BE2C (cell line): ENCODE measurements at regions not wholly inside any gene's neighbourhood (a gene's known extent, or its start where the extent isn't known, plus 50 kb on each side); places are given as distances from the start of the nearest gene placed in this dataset.

Experiments used
- DNase-seq: peaks from one replicate; pipeline ENCODE4 v3.0.0-alpha.2; 2020
- H3K27me3 ChIP-seq: fragments of 250-450 bp; sonication (Bioruptor Pico); 2 replicates; pipeline ENCODE4 v1.5.1; 2020; ENCODE audit warnings: mild to moderate bottlenecking
- H3K36me3 ChIP-seq: fragments of 250-450 bp; sonication (Bioruptor Pico); 2 replicates; pipeline ENCODE4 v1.5.1; 2020; ENCODE audit warnings: mild to moderate bottlenecking
- H3K4me1 ChIP-seq: fragments of 250-450 bp; sonication (Bioruptor Pico); 2 replicates; pipeline ENCODE4 v1.5.1; 2020
- H3K4me3 ChIP-seq: 2 replicates; pipeline ENCODE4 v1.5.1; 2011; ENCODE audit warnings: low read depth, low read length
- H3K9me3 ChIP-seq: fragments of 250-450 bp; sonication (Bioruptor Pico); 2 replicates; pipeline ENCODE4 v1.5.1; 2020
- TF ChIP-seq, protein P1 (sequence below): IDR thresholded peaks from 2 replicates; pipeline ENCODE4 v1.5.1; 2012; ENCODE audit warnings: mild to moderate bottlenecking, low read depth, low read length

GRCh38 chr1:14504517-14504916 lies 94.0 kb upstream of the KAZN start:
- H3K4me3 ChIP-seq, result no peak overlapping the region
- TF ChIP-seq, protein P1, sequence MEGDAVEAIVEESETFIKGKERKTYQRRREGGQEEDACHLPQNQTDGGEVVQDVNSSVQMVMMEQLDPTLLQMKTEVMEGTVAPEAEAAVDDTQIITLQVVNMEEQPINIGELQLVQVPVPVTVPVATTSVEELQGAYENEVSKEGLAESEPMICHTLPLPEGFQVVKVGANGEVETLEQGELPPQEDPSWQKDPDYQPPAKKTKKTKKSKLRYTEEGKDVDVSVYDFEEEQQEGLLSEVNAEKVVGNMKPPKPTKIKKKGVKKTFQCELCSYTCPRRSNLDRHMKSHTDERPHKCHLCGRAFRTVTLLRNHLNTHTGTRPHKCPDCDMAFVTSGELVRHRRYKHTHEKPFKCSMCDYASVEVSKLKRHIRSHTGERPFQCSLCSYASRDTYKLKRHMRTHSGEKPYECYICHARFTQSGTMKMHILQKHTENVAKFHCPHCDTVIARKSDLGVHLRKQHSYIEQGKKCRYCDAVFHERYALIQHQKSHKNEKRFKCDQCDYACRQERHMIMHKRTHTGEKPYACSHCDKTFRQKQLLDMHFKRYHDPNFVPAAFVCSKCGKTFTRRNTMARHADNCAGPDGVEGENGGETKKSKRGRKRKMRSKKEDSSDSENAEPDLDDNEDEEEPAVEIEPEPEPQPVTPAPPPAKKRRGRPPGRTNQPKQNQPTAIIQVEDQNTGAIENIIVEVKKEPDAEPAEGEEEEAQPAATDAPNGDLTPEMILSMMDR, result no peak
- H3K27me3 ChIP-seq, result no peaks in the 10 kb centered on the region
- H3K36me3 ChIP-seq, result no peaks in the 10 kb centered on the region
- no peak for DNase-seq
- no peaks in the 10 kb centered on the region for H3K4me1 ChIP-seq
- no peaks in the 10 kb centered on the region for H3K9me3 ChIP-seq

DNA sequence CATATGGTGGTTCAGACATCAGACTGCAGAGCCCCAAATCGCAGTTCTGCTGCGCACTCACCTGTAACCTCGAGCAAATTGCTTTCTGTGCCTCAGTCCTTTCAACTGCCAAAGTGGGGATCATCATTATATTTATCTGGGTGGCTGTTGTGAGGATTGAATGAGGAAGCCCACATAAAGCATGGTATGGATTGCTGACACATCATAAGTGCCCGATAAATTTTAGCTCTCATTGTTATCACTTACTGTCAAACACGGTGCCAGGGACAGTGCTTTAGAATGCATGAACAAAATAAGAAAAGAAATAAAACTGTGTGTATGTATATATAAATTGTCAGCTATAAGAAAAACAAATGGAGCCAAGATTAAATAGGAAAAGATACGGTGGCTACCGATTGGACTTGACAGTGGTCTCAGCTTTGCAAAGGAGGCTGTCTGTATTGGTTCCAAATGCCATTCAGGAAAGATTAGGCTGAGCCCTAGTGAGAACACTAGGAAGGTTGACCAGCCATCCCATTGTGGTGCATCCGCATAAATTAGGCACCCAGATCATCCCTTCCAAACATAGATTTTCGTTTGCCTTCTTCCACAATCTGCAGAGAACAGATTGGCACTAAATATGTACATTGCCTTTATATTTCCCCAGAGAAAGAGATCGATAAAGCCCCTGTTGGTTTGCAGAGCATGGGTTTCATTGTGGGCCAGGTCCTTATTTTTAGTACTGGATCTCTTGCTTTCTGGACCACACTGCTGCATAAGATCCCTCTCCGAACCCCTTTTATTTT lies 91.8 kb upstream of the KAZN start:
- H3K36me3 ChIP-seq, result no peaks in the 10 kb centered on the region
- H3K4me1 ChIP-seq, result no peaks in the 10 kb centered on the region
- no peak for DNase-seq
- H3K27me3 ChIP-seq, result no peaks in the 10 kb centered on the region
- H3K4me3 ChIP-seq, result no peak overlapping the region
- H3K9me3 ChIP-seq, result no peaks in the 10 kb centered on the region
- TF ChIP-seq, protein P1, result no peak

- Histone ChIP-seq H3K4me1 (no peaks in the 10 kb centered on the region), H3K9me3 (no peaks in the 10 kb centered on the region), H3K36me3 (no peaks in the 10 kb centered on the region), H3K27me3 (no peaks in the 10 kb centered on the region), H3K4me3 (no peak overlapping the region)
- DNase-seq, result no peak
- TF ChIP-seq, protein P1, result no peak
Measured at GRCh38 chr1:14507262-14507661, 91.2 kb upstream of the KAZN start.

DNA sequence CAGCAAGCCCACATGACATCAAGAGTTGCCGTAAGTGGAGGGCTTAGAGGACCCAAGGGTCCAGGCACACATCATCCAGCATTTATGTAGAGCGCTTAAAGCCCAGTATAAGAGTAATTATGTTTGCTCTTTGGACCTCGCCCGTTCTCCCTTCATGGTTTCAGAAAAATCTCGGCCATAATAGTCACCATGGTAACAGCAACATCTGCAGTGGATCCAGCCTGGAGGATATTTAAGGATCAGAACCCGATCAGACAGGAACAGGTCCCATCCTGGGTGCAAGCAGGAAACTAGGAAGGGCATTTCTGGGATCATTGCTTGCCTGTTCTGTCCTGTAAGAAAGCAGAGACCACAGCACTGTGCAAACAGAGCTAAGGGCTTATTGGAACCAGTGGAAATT lies 89.9 kb upstream of the KAZN start:
- Histone ChIP-seq H3K4me3 (no peak overlapping the region), H3K36me3 (no peaks in the 10 kb centered on the region), H3K27me3 (no peaks in the 10 kb centered on the region), H3K9me3 (no peaks in the 10 kb centered on the region), H3K4me1 (no peaks in the 10 kb centered on the region)
- no peak for DNase-seq
- TF ChIP-seq, protein P1, result no peak

DNA sequence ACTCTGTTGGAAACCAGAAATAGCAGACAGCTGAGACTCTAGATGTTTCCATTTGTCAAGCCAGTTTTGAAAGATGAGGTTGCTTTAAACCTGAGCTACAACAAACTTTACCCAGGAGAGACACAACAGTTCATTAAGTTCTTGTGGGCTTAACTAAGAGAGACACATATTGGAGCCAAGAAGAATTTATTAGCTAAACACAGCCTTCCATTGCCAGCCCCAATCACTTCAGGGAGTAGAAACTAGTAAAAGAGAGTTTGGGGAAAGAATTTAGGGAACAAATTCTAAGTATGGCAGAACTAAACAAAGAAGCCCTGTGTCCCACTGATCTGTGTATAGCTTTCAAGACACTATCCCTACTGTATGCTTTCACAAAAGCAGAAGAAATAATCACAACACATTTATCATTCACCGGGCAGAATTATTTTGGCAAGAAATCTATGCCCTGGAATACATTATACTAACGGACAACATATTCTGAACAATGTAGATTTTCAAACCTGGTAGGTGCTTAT lies 87.3 kb upstream of the KAZN start:
- TF ChIP-seq, protein P1, result no peak
- H3K36me3 ChIP-seq, result no peaks in the 10 kb centered on the region
- H3K4me1 ChIP-seq, result no peaks in the 10 kb centered on the region
- DNase-seq, result no peak
- H3K27me3 ChIP-seq, result no peaks in the 10 kb centered on the region
- H3K9me3 ChIP-seq, result no peaks in the 10 kb centered on the region
- H3K4me3 ChIP-seq, result no peak overlapping the region
